AG04450 (cell line): ENCODE measurements at regions not wholly inside any gene's neighbourhood (a gene's known extent, or its start where the extent isn't known, plus 50 kb on each side); places are given as distances from the start of the nearest gene placed in this dataset.

Source experiments
- CTCF ChIA-PET: fragments of 300-600, 350-600 bp; formaldehyde crosslinking; extraction: SDS; loops from one replicate; lab custom pipeline; 2022; ENCODE audit warnings: antibody characterized with exemption, inconsistent platforms; lab: Charles Lee
- POLR2A ChIA-PET: fragments of 350-600 bp; formaldehyde crosslinking; extraction: SDS; loops from one replicate; lab custom pipeline; 2021; ENCODE audit warnings: antibody characterized with exemption, inconsistent platforms; lab: Yijun Ruan, JAX
- DNase-seq: peaks from one replicate; pipeline ENCODE4 v3.0.0-alpha.2; 2011; ENCODE audit warnings: low read depth, low spot score
- H3K27ac ChIP-seq: one replicate; pipeline ENCODE4 v1.5.1; 2012; ENCODE audit warnings: low read depth, low read length, control low read depth
- H3K27me3 ChIP-seq: one replicate; pipeline ENCODE4 v1.6.0; 2012; ENCODE audit warnings: low read length; ENCODE audit not compliant: control insufficient read depth, insufficient read depth
- H3K4me3 ChIP-seq: 2 replicates; pipeline ENCODE4 v1.5.1; 2011; ENCODE audit warnings: mild to moderate bottlenecking, low read depth, low read length, control low read depth
- H3K9me3 ChIP-seq: 2 replicates; pipeline ENCODE4 v1.5.1; 2012; ENCODE audit warnings: low read length; ENCODE audit not compliant: control insufficient read depth, insufficient read depth
- TF ChIP-seq, protein P1 (sequence below): IDR thresholded peaks from 2 replicates; pipeline ENCODE4 v1.5.1; 2011; ENCODE audit warnings: low read depth, low read length, control low read depth, inconsistent platforms

DNA sequence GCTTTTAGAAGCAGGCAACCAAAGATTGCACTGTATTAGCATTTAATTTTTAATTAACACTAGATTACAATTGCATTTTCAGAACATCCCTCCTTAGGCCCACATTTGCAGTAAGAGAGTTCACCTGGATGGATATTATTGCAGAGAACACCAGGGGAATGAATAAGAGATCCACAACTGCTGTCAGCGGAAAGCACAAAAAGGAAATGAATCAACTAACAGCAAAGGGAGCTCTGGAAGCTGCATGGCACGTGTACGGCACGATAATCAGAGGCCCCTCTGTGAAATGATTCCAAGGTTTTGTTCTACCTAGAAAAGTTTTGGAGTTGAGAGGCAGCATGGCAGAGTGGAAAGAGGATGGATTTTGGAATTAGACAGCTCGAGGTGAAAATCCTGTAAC, 361.2 kb upstream of the C9orf72 start:
- Histone ChIP-seq H3K27ac (no peak overlapping the region), H3K9me3 (no peaks in the 10 kb centered on the region), H3K4me3 (no peak overlapping the region), H3K27me3 (no peaks in the 10 kb centered on the region)
- ChIA-PET CTCF (no interaction called here), POLR2A (no interaction called here)
- TF ChIP-seq, protein P1, sequence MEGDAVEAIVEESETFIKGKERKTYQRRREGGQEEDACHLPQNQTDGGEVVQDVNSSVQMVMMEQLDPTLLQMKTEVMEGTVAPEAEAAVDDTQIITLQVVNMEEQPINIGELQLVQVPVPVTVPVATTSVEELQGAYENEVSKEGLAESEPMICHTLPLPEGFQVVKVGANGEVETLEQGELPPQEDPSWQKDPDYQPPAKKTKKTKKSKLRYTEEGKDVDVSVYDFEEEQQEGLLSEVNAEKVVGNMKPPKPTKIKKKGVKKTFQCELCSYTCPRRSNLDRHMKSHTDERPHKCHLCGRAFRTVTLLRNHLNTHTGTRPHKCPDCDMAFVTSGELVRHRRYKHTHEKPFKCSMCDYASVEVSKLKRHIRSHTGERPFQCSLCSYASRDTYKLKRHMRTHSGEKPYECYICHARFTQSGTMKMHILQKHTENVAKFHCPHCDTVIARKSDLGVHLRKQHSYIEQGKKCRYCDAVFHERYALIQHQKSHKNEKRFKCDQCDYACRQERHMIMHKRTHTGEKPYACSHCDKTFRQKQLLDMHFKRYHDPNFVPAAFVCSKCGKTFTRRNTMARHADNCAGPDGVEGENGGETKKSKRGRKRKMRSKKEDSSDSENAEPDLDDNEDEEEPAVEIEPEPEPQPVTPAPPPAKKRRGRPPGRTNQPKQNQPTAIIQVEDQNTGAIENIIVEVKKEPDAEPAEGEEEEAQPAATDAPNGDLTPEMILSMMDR, result no peak
- no peak for DNase-seq

DNA sequence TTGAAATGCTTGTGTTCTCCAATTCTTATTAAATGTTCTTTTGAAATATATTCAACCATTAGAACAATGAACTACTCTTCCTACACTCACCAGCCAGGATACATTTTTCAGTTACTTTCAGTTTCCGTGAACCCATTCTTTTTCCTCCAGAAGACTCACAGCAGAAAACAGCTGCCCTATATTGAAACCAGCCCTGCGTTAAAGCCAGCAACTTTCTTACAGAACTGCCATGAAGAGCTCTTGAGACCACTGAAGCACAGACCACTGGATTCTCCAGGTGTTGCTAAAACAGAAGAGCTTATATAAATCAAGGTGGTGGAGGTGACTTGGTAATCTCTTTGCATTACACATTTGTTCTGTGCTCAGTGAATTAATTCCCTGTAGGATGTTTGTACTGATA, 365.9 kb upstream of the C9orf72 start:
- no peak for DNase-seq
- POLR2A ChIA-PET, result no interaction called here
- Histone ChIP-seq H3K9me3 (no peaks in the 10 kb centered on the region), H3K27ac (no peak overlapping the region), H3K4me3 (no peak overlapping the region), H3K27me3 (no peaks in the 10 kb centered on the region)
- CTCF ChIA-PET, result no interaction called here
- TF ChIP-seq, protein P1, result no peak

DNA sequence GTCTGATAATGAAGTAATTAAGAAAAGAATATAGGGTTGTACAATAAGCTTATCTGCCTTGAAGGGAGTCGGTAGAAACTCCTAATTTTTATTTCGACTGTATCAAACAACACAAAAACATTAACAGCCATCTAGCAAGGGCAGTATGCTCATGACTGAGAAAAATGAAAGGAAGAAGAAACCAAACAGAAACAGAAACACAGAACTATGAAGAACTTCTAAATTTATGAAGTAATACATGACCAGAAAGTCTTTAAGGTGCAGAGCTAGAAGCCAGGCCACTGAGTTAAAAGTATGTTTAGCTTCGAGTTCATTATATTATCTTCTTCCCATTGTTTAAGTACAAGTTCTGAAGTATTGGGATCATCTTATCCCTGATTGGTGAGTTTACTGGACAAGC, 367.3 kb upstream of the C9orf72 start:
- no peak overlapping the region for H3K4me3 ChIP-seq
- TF ChIP-seq, protein P1, result no peak
- H3K9me3 ChIP-seq, result no peaks in the 10 kb centered on the region
- ChIA-PET POLR2A (no interaction called here), CTCF (no interaction called here)
- DNase-seq, result no peak
- no peak overlapping the region for H3K27ac ChIP-seq
- no peaks in the 10 kb centered on the region for H3K27me3 ChIP-seq

DNA sequence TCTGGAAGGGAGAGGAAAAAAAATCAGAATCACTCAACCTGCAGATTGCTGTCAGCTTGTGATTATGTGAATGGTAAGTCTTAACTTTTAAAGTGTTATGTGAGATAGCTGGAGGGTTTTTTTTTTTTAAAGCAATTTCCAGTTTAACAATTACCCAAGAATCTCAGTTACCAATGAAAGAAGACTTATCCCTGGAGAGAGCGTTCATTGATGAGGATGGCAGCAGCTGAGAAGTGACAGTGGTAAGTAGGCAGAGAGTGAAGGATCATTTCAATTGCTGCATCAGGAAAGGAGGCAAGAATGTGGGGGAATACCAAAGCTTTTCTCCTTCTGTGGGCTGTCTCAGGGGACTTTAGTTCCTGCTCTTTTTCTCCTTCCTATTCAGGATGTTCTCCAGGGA, 370.2 kb upstream of the C9orf72 start:
- H3K4me3 ChIP-seq, result no peak overlapping the region
- DNase-seq, result no peak
- CTCF ChIA-PET, result no interaction called here
- H3K27ac ChIP-seq, result no peak overlapping the region
- POLR2A ChIA-PET, result no interaction called here
- TF ChIP-seq, protein P1, result no peak
- no peaks in the 10 kb centered on the region for H3K27me3 ChIP-seq
- no peaks in the 10 kb centered on the region for H3K9me3 ChIP-seq

DNA sequence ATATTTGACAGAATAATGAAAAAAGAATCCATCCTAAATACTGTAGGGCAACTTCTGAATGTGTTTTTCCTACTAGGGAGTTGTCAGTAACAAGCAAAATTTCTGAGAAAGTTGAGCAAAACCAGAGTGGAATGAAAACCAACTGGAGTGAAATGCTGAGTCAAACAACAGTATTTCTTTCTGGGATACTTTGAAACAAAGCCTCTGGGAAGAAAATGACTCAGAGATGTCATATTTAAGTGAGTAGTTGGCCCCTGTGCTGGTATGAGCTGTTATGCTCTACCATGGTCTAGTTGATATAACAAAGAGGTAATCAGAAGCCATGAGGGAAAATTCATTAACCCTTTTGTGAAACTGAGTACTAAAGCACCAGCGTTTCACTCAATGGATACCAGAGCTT, 372.1 kb upstream of the C9orf72 start:
- no peaks in the 10 kb centered on the region for H3K9me3 ChIP-seq
- H3K27me3 ChIP-seq, result no peaks in the 10 kb centered on the region
- CTCF ChIA-PET, result no interaction called here
- POLR2A ChIA-PET, result no interaction called here
- no peak overlapping the region for H3K4me3 ChIP-seq
- TF ChIP-seq, protein P1, result no peak
- no peak overlapping the region for H3K27ac ChIP-seq
- no peak for DNase-seq
